Stimulated activated CD4-positive, alpha-beta T cell treated with anti-CD3 and anti-CD28 coated beads, TNF-alpha, amount 100 ng/mL, for 48 hours (primary cell): ENCODE measurements at regions not wholly inside any gene's neighbourhood (a gene's known extent, or its start where the extent isn't known, plus 50 kb on each side); places are given as distances from the start of the nearest gene placed in this dataset.

Experiments
- DNase-seq, 3 donors: peaks; one replicate each; pipeline ENCODE4 v3.0.0-alpha.2; 2020; ENCODE audit warnings: low read depth in 3 of 3

DNA sequence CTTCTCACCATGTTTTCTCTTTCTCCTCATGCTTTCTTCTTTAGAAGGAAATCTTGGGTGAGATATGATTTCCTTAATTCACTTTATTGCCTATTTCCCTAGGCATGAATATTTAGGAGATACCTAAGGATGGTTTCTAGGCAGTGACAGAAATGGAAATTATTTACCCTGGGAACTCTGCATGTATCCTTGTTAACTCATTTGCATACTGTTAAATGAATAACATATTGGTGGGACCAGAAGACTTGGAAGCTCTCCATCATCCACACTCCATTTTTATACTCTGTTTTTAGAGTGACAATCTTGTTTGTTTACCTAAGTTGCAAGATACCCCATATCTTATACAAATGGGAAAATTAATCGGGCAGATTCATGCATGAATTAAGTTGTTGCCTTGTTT lies 285.7 kb downstream of the RNF144B start:
- no peak for DNase-seq

DNA sequence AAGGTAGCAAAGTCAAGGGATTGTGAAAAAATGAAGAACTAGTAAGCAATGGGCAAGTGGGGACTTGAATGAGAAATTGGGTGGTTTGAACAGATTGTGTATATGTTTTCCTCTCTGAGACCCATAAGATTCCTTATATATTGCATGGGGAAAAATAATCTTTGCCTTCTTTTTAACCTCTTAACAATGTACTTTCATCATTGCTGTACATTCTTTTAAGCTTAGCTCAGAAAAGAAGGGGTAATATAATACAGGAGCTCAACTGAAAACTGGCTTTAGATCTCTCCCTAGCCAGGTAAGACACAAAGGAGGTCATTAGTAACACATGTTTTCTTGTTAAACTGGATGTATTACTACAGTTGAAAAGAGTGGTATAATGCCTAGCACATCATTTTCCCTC lies 287.2 kb downstream of the RNF144B start:
- DNase-seq, result no peak

DNA sequence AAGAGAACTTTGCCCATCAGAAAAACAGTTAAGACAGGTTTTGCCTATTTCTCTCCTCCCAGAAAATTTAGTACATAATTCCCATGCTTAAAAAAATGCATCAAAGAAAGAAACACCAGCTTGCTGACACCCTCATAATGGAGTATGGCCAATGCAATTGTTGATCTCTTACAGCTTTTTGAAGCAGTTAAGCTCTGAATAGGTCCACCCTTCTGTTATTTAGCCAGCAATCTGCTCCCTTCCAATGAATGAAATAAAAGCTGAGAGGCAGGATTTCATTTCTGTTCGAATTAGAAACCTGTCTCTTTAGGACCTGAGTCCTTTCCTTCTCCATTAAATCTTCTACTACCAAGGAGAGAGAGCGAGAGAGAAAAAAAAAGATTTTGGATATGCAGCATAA lies 288.7 kb downstream of the RNF144B start:
- DNase-seq, result no peak

- DNase-seq, result no peak
Measured at GRCh38 chr6:18676548-18676947, 289.4 kb downstream of the RNF144B start.

- DNase-seq, result no peak
Measured at GRCh38 chr6:18680842-18681241, 293.7 kb downstream of the RNF144B start.

GRCh38 chr6:18681832-18682503 lies 294.8 kb downstream of the RNF144B start:
- DNase-seq, result no peak

DNA sequence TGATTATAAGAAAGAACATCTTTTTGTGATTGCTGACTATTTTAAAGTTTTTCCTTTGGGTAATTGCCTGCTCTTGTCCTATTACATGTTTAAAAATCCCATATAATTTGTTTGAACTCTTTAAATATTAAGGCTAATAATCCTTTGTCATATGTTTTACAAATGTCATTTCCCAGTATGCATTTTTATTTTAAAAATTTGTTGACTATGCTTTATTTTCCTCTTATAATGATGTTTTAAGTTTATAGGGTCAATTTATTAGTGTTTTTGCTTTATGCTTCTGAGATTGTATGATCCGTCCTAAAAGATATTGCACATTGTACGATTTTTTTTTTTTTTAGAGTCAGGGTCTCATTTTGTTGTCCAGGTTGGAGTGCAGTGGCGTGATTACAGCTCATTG lies 297.2 kb downstream of the RNF144B start:
- no peak for DNase-seq

DNA sequence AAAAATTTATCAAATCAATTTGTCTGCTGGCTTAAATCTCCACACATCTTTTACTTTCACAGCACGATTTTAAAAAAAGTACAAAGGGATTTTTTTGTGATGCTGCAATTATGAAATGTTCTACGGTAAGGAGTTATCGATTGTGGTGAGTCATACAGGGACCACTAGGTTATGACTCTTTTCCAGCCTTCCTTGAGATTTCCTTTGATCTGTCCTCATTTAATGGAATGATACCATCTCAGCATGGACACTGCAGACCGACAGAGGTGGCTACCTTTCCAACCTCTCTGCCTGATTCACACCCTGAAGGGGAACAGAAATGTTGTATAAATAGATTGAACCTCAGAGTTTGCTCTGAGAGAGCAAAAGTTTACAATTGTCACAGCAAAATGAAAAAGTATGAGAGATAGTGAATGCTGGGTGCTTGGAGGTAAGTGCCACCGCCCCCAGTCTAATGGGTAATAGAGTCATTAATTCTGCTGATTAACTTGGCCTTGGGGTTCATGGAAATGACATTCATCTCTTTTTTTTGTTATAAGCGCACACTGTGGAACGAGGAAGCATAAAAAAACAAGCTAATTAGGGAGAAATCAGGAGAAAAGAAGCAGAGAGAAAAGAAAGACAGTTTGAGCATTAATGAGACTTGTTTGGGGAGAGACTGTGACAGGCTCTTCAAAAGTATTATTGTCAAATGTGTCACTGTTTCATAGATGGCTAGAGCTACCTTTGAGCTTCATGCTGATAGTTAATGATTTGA lies 306.0 kb downstream of the RNF144B start:
- DNase-seq, result no peak

- DNase-seq, result no peak
Measured at GRCh38 chr6:18693881-18694280, 306.7 kb downstream of the RNF144B start.

DNA sequence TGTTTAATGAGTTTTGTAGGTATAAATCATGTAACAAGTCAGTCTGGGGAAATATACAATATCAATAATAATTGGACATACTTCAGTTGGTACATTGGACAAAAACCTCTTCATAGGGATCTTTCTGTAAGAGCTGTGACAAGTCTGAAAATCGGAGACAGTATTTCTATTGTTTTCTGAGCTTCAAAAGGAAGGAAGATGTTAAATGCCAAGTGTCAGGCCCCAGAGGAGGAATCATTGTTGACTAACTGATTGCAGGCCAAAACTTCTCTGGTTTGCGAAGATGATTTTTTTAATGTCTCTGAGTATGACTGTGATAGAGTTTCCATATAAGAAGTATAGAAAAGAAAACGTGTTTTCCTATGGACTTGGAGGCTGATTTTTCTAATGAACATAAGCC lies 316.4 kb downstream of the RNF144B start:
- no peak for DNase-seq

- DNase-seq, result no peak
Measured at GRCh38 chr6:18707714-18708439, 320.7 kb downstream of the RNF144B start.

- no peak for DNase-seq
Measured at GRCh38 chr6:18712595-18712994, 325.4 kb downstream of the RNF144B start.

GRCh38 chr6:18720075-18720474 lies 332.9 kb downstream of the RNF144B start:
- DNase-seq, result no peak

DNA sequence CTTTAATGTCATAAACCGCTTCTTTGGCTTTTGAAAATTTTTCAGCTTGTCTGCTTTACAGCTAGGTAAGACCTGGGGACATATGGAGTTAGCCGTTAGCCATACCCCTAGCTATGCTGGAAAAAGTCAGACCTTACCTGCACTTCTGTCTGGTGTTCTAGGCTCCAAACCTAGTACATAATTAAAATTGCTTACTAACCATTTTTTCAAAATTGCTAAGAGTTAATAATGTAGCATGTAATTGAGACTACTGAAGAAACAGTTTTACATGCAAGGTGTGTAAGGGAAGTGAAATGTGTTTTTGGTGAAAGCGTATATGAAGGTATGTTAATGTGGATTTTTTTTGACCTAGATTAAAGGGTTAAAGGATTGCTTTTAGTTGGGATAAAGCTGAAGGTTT lies 336.9 kb downstream of the RNF144B start:
- DNase-seq, result no peak

DNA sequence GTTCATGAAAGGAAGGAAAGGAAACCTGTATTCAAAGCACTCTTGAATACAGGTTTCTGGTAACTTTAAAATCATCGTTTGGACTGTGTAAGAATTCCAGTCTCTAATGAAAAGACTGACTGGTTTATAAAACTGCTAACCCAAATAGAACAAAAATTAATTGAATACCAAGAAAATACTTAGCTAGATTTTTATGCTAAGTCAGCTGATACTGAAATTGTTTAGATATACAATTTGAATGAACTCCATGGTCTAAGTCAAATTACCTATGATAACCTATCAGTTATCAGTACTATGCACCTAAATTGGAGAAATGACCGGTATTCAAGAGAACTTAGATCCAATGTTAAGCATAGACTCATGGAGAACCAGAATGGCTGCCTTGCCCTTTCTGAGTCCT lies 338.3 kb downstream of the RNF144B start:
- DNase-seq, result no peak

DNA sequence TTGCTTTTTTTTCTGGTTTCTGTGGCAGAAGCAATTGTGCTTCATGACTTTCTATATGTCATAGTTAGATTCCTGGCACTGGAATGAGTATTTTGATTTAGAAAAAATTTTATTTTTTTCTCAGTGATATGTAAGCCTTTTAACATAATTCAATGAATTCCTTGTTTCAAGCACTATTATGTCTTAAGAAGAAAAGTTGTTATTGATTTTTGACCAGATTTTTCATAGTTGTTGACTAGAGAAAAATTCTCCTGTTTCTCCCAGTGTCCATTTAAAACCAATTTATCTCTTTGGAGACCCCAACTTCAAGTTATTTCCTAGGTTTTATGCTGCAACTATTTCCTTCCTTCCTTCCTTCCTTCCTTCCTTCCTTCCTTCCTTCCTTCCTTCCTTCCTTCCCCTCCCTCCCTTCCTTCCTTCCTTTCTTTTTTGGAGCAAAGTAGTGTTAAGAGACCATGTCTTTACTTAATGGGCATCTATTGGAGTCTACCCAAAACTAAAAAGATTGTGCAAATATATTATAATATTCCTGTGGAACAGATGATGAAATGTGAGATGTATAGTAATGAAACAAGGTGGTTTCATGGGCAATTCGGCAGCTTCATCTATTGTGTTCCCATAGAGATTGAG lies 346.9 kb downstream of the RNF144B start:
- no peak for DNase-seq

- DNase-seq, result no peak
Measured at GRCh38 chr6:18741741-18742140, 354.6 kb downstream of the RNF144B start.

GRCh38 chr6:18742406-18742805 lies 355.3 kb downstream of the RNF144B start:
- no peak for DNase-seq

GRCh38 chr6:18746727-18747126 lies 359.6 kb downstream of the RNF144B start:
- no peak for DNase-seq

- DNase-seq, result no peak
Measured at GRCh38 chr6:18748314-18748713, 361.2 kb downstream of the RNF144B start.

- DNase-seq, result no peak
Measured at GRCh38 chr6:18752278-18753068, 365.3 kb downstream of the RNF144B start.

- DNase-seq, result no peak
Measured at GRCh38 chr6:18753076-18753475, 365.9 kb downstream of the RNF144B start.
